Right lobe of liver (tissue), 4 donors: ENCODE measurements at regions not wholly inside any gene's neighbourhood (a gene's known extent, or its start where the extent isn't known, plus 50 kb on each side); places are given as distances from the start of the nearest gene placed in this dataset.

Experiments
- POLR2A ChIP-seq: fragments of 450-650 bp; IDR thresholded peaks from one replicate; pipeline ENCODE4 v1.6.1; 2017; ENCODE audit warnings: antibody characterized with exemption, mild to moderate bottlenecking
- TF ChIP-seq, protein P1 (sequence below), 4 donors: fragments of 200-600 bp in 3 of 4; fragments of 450-650 bp in 1 of 4; IDR thresholded peaks; one replicate each; pipeline versions ENCODE4 v1.5.1 to v1.8.0; 2016 to 2022; ENCODE audit warnings: antibody characterized with exemption in 4 of 4, mild to moderate bottlenecking in 2 of 4
- donor health status: DM: no; HTN: no; CAD: no.
- donor health status: DM: no; HTN: no; CAD: no.
- donor health status: DM: no; HTN: yes; CAD: no.

DNA sequence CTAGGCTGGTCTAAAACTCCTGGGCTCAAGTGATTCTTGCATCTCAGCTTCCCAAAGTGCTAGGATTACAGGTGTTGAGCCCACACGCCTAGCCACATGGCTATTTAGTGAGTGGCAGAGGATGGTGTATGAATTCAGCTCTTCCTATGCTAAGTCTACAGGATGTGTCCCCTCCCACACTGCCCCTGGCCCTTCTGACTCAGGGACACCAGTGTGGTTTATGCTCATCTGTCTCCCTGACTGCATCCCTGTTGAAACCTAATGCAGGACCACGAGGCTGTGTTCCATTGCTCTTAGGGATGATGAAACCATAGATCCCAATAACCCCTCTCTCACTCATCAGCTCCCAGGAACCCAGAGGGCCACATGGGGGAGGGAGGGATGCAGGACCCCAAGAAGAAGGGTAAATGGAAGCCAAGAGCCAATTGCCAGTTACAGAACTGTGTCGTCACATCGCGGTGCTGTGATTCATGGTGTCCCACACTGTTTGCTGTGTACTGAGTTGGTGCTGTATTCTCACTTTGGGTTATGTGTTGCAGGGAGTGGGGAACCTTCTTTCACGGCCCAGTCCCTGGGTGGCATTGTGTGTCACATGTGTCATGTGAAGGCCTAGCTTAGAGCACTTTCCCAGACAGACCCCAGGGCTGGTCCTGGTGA lies 102.9 kb upstream of the HAAO start:
- no peak for TF ChIP-seq POLR2A
- TF ChIP-seq, protein P1, sequence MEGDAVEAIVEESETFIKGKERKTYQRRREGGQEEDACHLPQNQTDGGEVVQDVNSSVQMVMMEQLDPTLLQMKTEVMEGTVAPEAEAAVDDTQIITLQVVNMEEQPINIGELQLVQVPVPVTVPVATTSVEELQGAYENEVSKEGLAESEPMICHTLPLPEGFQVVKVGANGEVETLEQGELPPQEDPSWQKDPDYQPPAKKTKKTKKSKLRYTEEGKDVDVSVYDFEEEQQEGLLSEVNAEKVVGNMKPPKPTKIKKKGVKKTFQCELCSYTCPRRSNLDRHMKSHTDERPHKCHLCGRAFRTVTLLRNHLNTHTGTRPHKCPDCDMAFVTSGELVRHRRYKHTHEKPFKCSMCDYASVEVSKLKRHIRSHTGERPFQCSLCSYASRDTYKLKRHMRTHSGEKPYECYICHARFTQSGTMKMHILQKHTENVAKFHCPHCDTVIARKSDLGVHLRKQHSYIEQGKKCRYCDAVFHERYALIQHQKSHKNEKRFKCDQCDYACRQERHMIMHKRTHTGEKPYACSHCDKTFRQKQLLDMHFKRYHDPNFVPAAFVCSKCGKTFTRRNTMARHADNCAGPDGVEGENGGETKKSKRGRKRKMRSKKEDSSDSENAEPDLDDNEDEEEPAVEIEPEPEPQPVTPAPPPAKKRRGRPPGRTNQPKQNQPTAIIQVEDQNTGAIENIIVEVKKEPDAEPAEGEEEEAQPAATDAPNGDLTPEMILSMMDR (IDR thresholded peaks at IDR 0.05) = no peak
